Fibroblast of lung (primary cell): ENCODE measurements at regions not wholly inside any gene's neighbourhood (a gene's known extent, or its start where the extent isn't known, plus 50 kb on each side); places are given as distances from the start of the nearest gene placed in this dataset.

Experiments
- DNase-seq, 2 donors: peaks; one replicate each; pipeline versions ENCODE4 v3.0.0 to v3.0.0-alpha.2; 2010; ENCODE audit warnings: low read depth in 2 of 2
- H2AFZ ChIP-seq: 2 replicates; pipeline ENCODE4 v1.5.1; 2012; ENCODE audit warnings: low read length, control low read depth, inconsistent platforms
- H3K27ac ChIP-seq: 2 replicates; pipeline ENCODE4 v1.5.1; 2011; ENCODE audit warnings: low read length, control low read depth; ENCODE audit not compliant: insufficient read depth
- H3K27me3 ChIP-seq: 2 replicates; pipeline ENCODE4 v1.5.1; 2011; ENCODE audit warnings: mild to moderate bottlenecking, low read length; ENCODE audit not compliant: control insufficient read depth, insufficient read depth
- H3K36me3 ChIP-seq: 2 replicates; pipeline ENCODE4 v1.5.1; 2011; ENCODE audit warnings: low read length; ENCODE audit not compliant: control insufficient read depth, insufficient read depth
- H3K4me1 ChIP-seq: 2 replicates; pipeline ENCODE4 v1.5.1; 2011; ENCODE audit warnings: low read length; ENCODE audit not compliant: control insufficient read depth, insufficient read depth; ENCODE audit errors: extremely low read depth
- H3K4me2 ChIP-seq: 2 replicates; pipeline ENCODE4 v1.5.1; 2011; ENCODE audit warnings: low read length, control low read depth; ENCODE audit not compliant: insufficient read depth; ENCODE audit errors: extremely low read depth
- H3K4me3 ChIP-seq, 4 experiments: fragments of 200-600 bp in 1 of 4; sonication (generic) in 1 of 4; replicated peaks in 1 of 4; 2 replicates each; pipeline ENCODE4 v1.5.1; 2011 to 2016; ENCODE audit warnings: low read length in 4 of 4, low read depth in 3 of 4, mild to moderate bottlenecking in 3 of 4, control low read depth in 2 of 4, inconsistent platforms in 1 of 4, mixed read lengths in 1 of 4; ENCODE audit not compliant: insufficient read depth in 1 of 4; ENCODE audit errors: control extremely low read depth in 1 of 4
- H3K79me2 ChIP-seq: 2 replicates; pipeline ENCODE4 v1.5.1; 2012; ENCODE audit warnings: mild to moderate bottlenecking, low read length, inconsistent platforms; ENCODE audit not compliant: control insufficient read depth, insufficient read depth
- H3K9ac ChIP-seq: 2 replicates; pipeline ENCODE4 v1.5.1; 2011; ENCODE audit warnings: mild to moderate bottlenecking, low read length, control low read depth; ENCODE audit not compliant: insufficient read depth
- H3K9me3 ChIP-seq: 2 replicates; pipeline ENCODE4 v1.5.1; 2012; ENCODE audit warnings: low read depth, low read length; ENCODE audit not compliant: control insufficient read depth, insufficient read depth
- H4K20me1 ChIP-seq: 2 replicates; pipeline ENCODE4 v1.5.1; 2011; ENCODE audit warnings: low read length; ENCODE audit not compliant: control insufficient read depth, insufficient read depth; ENCODE audit errors: extremely low read depth
- CTCF ChIP-seq, 2 donors: IDR thresholded peaks in 1 of 2; conservative IDR thresholded peaks in 1 of 2; 1 replicate in 1 of 2; 2 replicates in 1 of 2; pipeline ENCODE4 v1.5.1; 2011 to 2012; ENCODE audit warnings: low read length in 2 of 2, control low read depth in 1 of 2, inconsistent platforms in 1 of 2, low read depth in 1 of 2, mild to moderate bottlenecking in 1 of 2
- EZH2 ChIP-seq: IDR thresholded peaks from 2 replicates; pipeline ENCODE4 v1.5.1; 2012; ENCODE audit warnings: low read length, control low read depth, mild to moderate bottlenecking; ENCODE audit errors: missing control alignments

- Histone ChIP-seq H3K4me1 (no peaks in the 10 kb centered on the region), H4K20me1 (no peaks in the 10 kb centered on the region), H3K79me2 (no peaks in the 10 kb centered on the region), H3K36me3 (no peaks in the 10 kb centered on the region), H3K9ac (no peak overlapping the region), H3K9me3 (no peaks in the 10 kb centered on the region), H3K27ac (no peak overlapping the region), H3K4me3 (no peak overlapping the region), H3K4me2 (no peak overlapping the region), H3K27me3 (peaks cover 3% of the 10 kb centered on the region), H2AFZ (no peak overlapping the region)
- no peak for TF ChIP-seq EZH2
- no peak for TF ChIP-seq CTCF (conservative IDR thresholded peaks at IDR 0.05 in 1 of 2, IDR thresholded peaks at IDR 0.05 in 1 of 2; ENCODE audit: low read depth in 1 of 2, low read length in 2 of 2)
- DNase-seq, result no peak
Measured at GRCh38 chr3:182732232-182733015, 60.9 kb upstream of the ATP11B start.

GRCh38 chr3:182735672-182736071 lies 57.6 kb upstream of the ATP11B start:
- H2AFZ ChIP-seq, result no peak overlapping the region
- no peaks in the 10 kb centered on the region for H4K20me1 ChIP-seq
- H3K4me1 ChIP-seq, result no peaks in the 10 kb centered on the region
- H3K36me3 ChIP-seq, result no peaks in the 10 kb centered on the region
- no peak overlapping the region for H3K4me3 ChIP-seq
- H3K9ac ChIP-seq, result no peak overlapping the region
- H3K27ac ChIP-seq, result no peak overlapping the region
- TF ChIP-seq EZH2 (no peak), CTCF (conservative IDR thresholded peaks at IDR 0.05 in 1 of 2, IDR thresholded peaks at IDR 0.05 in 1 of 2; ENCODE audit: low read depth in 1 of 2, low read length in 2 of 2) (no peak)
- DNase-seq, result peak in 1 of 2 donors; percentile 15
- H3K9me3 ChIP-seq, result no peaks in the 10 kb centered on the region
- no peaks in the 10 kb centered on the region for H3K79me2 ChIP-seq
- peaks cover 5% of the 10 kb centered on the region for H3K27me3 ChIP-seq
- no peak overlapping the region for H3K4me2 ChIP-seq

GRCh38 chr3:182737825-182738224 lies 55.5 kb upstream of the ATP11B start:
- H3K4me3 ChIP-seq, result no peak overlapping the region
- TF ChIP-seq CTCF (conservative IDR thresholded peaks at IDR 0.05 in 1 of 2, IDR thresholded peaks at IDR 0.05 in 1 of 2; ENCODE audit: low read depth in 1 of 2, low read length in 2 of 2) (no peak), EZH2 (no peak)
- no peak for DNase-seq
- H3K9me3 ChIP-seq, result no peaks in the 10 kb centered on the region
- H3K4me2 ChIP-seq, result no peak overlapping the region
- no peaks in the 10 kb centered on the region for H3K4me1 ChIP-seq
- H3K9ac ChIP-seq, result no peak overlapping the region
- no peaks in the 10 kb centered on the region for H3K79me2 ChIP-seq
- H3K27ac ChIP-seq, result no peak overlapping the region
- peaks cover 5% of the 10 kb centered on the region for H3K27me3 ChIP-seq
- no peaks in the 10 kb centered on the region for H4K20me1 ChIP-seq
- no peaks in the 10 kb centered on the region for H3K36me3 ChIP-seq
- H2AFZ ChIP-seq, result no peak overlapping the region
